H1 (cell line): ENCODE measurements at regions not wholly inside any gene's neighbourhood (a gene's known extent, or its start where the extent isn't known, plus 50 kb on each side); places are given as distances from the start of the nearest gene placed in this dataset.

ENCODE experiments used
- CTCF ChIA-PET: fragments of 300-600 bp; sonication (Branson Sonifier 250); formaldehyde crosslinking; loops from one replicate; lab custom pipeline; 2021; ENCODE audit not compliant: partially characterized antibody; lab: Charles Lee
- POLR2A ChIA-PET: fragments of 300-600 bp; sonication (Branson Sonifier 250); formaldehyde crosslinking; loops from one replicate; lab custom pipeline; 2021; ENCODE audit warnings: inconsistent platforms; ENCODE audit not compliant: partially characterized antibody; lab: Charles Lee
- DNase-seq, 2 experiments: peaks; one replicate each; pipeline versions ENCODE4 v3.0.0 to v3.0.0-alpha.2; 2010 to 2022; ENCODE audit warnings: low spot score in 2 of 2, low read depth in 1 of 2, mixed read lengths in 1 of 2
- FAIRE-seq: peaks from 2 replicates; lab custom pipeline; 2011; peaks lifted over from hg19 to GRCh38; lab: Jason Lieb, UNC
- H2AFZ ChIP-seq: 2 replicates; pipeline ENCODE4 v1.8.1; 2012; ENCODE audit warnings: low read length, inconsistent platforms
- H2AK5ac ChIP-seq: 2 replicates; pipeline ENCODE4 v1.6.1; 2013; ENCODE audit warnings: low read depth, low read length
- H2BK120ac ChIP-seq: replicated peaks from 2 replicates; pipeline ENCODE3; 2013; ENCODE audit warnings: low read depth, low read length, inconsistent platforms
- H2BK12ac ChIP-seq: 2 replicates; pipeline ENCODE4 v1.6.1; 2013; ENCODE audit warnings: low read depth, low read length
- H2BK15ac ChIP-seq: 2 replicates; pipeline ENCODE4 v1.6.1; 2013; ENCODE audit warnings: low read length
- H2BK20ac ChIP-seq: 2 replicates; pipeline ENCODE4 v1.6.1; 2013; ENCODE audit warnings: low read length
- H2BK5ac ChIP-seq: 2 replicates; pipeline ENCODE4 v1.6.1; 2013; ENCODE audit warnings: low read depth, low read length
- H3K14ac ChIP-seq: 2 replicates; pipeline ENCODE4 v1.6.1; 2013; ENCODE audit warnings: inconsistent platforms; ENCODE audit not compliant: insufficient read length
- H3K18ac ChIP-seq: 2 replicates; pipeline ENCODE4 v1.6.1; 2013; ENCODE audit warnings: low read length; ENCODE audit errors: extremely low read depth
- H3K23ac ChIP-seq: 2 replicates; pipeline ENCODE4 v1.6.1; 2013; ENCODE audit warnings: inconsistent platforms; ENCODE audit not compliant: insufficient read length
- H3K23me2 ChIP-seq: 2 replicates; pipeline ENCODE4 v1.6.1; 2013; ENCODE audit warnings: low read depth, low read length
- H3K27ac ChIP-seq: 2 replicates; pipeline ENCODE4 v1.6.1; 2011; ENCODE audit warnings: low read depth, low read length, inconsistent platforms
- H3K27me3 ChIP-seq, 4 experiments: replicated peaks in 1 of 4; 1 replicate in 1 of 4; 2 replicates in 3 of 4; pipeline versions ENCODE4 v1.6.1 to v1.8.1; 2011 to 2013; ENCODE audit warnings: low read length in 3 of 4, mild to moderate bottlenecking in 3 of 4, inconsistent platforms in 2 of 4, mixed read lengths in 2 of 4, moderate library complexity in 1 of 4; ENCODE audit not compliant: control insufficient read depth in 3 of 4, insufficient read depth in 3 of 4; ENCODE audit errors: extremely low read depth in 1 of 4
- H3K36me3 ChIP-seq, 4 experiments: 2 replicates each; pipeline versions ENCODE4 v1.6.1 to v1.8.1; 2011 to 2013; ENCODE audit warnings: mild to moderate bottlenecking in 4 of 4, low read length in 3 of 4, moderate library complexity in 2 of 4, control low read depth in 1 of 4, inconsistent platforms in 1 of 4; ENCODE audit not compliant: insufficient read depth in 4 of 4, control insufficient read depth in 2 of 4
- H3K4ac ChIP-seq: replicated peaks from 2 replicates; pipeline ENCODE3; 2013; ENCODE audit warnings: low read length, low read depth, mixed read lengths, inconsistent platforms; ENCODE audit not compliant: insufficient read length
- H3K4me1 ChIP-seq, 4 experiments: replicated peaks in 1 of 4; 1 replicate in 1 of 4; 2 replicates in 3 of 4; pipeline versions ENCODE4 v1.6.1 to v1.8.1; 2011 to 2013; ENCODE audit warnings: low read length in 3 of 4, inconsistent platforms in 2 of 4, mixed read lengths in 1 of 4; ENCODE audit not compliant: insufficient read depth in 4 of 4, control insufficient read depth in 3 of 4
- H3K4me2 ChIP-seq, 2 experiments: 2 replicates each; pipeline versions ENCODE4 v1.6.1 to v1.8.1; 2011 to 2013; ENCODE audit warnings: low read depth in 2 of 2, low read length in 2 of 2, control low read depth in 1 of 2, inconsistent platforms in 1 of 2, mild to moderate bottlenecking in 1 of 2; ENCODE audit not compliant: insufficient read depth in 1 of 2
- H3K4me3 ChIP-seq, 4 experiments: fragments of 200-600, 300-600 bp in 1 of 4; sonication (generic), shearing (Covaris generic), sonication (Bioruptor Twin) in 1 of 4; 2 replicates each; pipeline versions ENCODE4 v1.5.1 to v1.8.1; 2011 to 2016; ENCODE audit warnings: low read length in 4 of 4, low read depth in 3 of 4, control low read depth in 2 of 4, inconsistent platforms in 2 of 4, mild to moderate bottlenecking in 2 of 4, mixed read lengths in 1 of 4, moderate library complexity in 1 of 4; ENCODE audit not compliant: insufficient read depth in 2 of 4; ENCODE audit errors: extremely low read depth in 1 of 4
- H3K56ac ChIP-seq: replicated peaks from 2 replicates; pipeline ENCODE3; 2013; ENCODE audit warnings: low read depth, mild to moderate bottlenecking, mixed read lengths, low read length, inconsistent platforms; ENCODE audit not compliant: insufficient read length
- H3K79me1 ChIP-seq: 2 replicates; pipeline ENCODE4 v1.6.1; 2013; ENCODE audit warnings: low read depth, low read length, control low read depth
- H3K79me2 ChIP-seq, 2 experiments: 2 replicates each; pipeline versions ENCODE4 v1.6.1 to v1.8.1; 2012 to 2013; ENCODE audit warnings: low read length in 2 of 2, mild to moderate bottlenecking in 2 of 2, inconsistent platforms in 1 of 2; ENCODE audit not compliant: insufficient read depth in 2 of 2, control insufficient read depth in 1 of 2
- H3K9ac ChIP-seq, 4 experiments: replicated peaks in 1 of 4; 1 replicate in 1 of 4; 2 replicates in 3 of 4; pipeline versions ENCODE4 v1.6.1 to v1.8.1; 2011 to 2013; ENCODE audit warnings: low read depth in 3 of 4, low read length in 3 of 4, control low read depth in 2 of 4, mild to moderate bottlenecking in 2 of 4, moderate library complexity in 2 of 4, inconsistent platforms in 1 of 4; ENCODE audit errors: extremely low read depth in 1 of 4
- H3K9me3 ChIP-seq, 2 experiments: 2 replicates each; pipeline versions ENCODE4 v1.6.1 to v1.8.1; 2012 to 2013; ENCODE audit warnings: mild to moderate bottlenecking in 2 of 2, moderate library complexity in 2 of 2, control low read depth in 1 of 2, inconsistent platforms in 1 of 2, low read depth in 1 of 2, low read length in 1 of 2, mixed read lengths in 1 of 2; ENCODE audit not compliant: insufficient read depth in 2 of 2
- H4K20me1 ChIP-seq, 2 experiments: replicated peaks in 1 of 2; 2 replicates each; pipeline versions ENCODE3 to v1.8.1; 2011 to 2013; ENCODE audit warnings: inconsistent platforms in 2 of 2, low read length in 2 of 2, mild to moderate bottlenecking in 1 of 2; ENCODE audit not compliant: insufficient read depth in 2 of 2, control insufficient read depth in 1 of 2
- H4K5ac ChIP-seq: 2 replicates; pipeline ENCODE4 v1.6.1; 2013; ENCODE audit warnings: low read length, low read depth, mixed read lengths, inconsistent platforms; ENCODE audit not compliant: insufficient read length
- H4K8ac ChIP-seq: 2 replicates; pipeline ENCODE4 v1.8.0; 2013; ENCODE audit warnings: mild to moderate bottlenecking, moderate library complexity, low read length, inconsistent platforms; ENCODE audit not compliant: insufficient read depth; ENCODE audit errors: extremely low read depth
- H4K91ac ChIP-seq: replicated peaks from 2 replicates; pipeline ENCODE3; 2013; ENCODE audit warnings: low read length, mixed read lengths, inconsistent platforms; ENCODE audit not compliant: insufficient read length
- GABPA ChIP-seq: IDR thresholded peaks from 2 replicates; pipeline ENCODE4 v1.6.1; 2011; ENCODE audit warnings: mild to moderate bottlenecking, low read length, moderate library complexity, borderline replicate concordance; ENCODE audit not compliant: insufficient read depth
- GTF2F1 ChIP-seq: IDR thresholded peaks from 2 replicates; pipeline ENCODE4 v1.6.1; 2012; ENCODE audit warnings: low read depth, low read length, improper control_type of control experiment, borderline replicate concordance
- SIN3A ChIP-seq, 2 experiments: IDR thresholded peaks in 1 of 2; conservative IDR thresholded peaks in 1 of 2; 2 replicates each; pipeline ENCODE4 v1.6.1; 2011 to 2012; ENCODE audit warnings: low read length in 2 of 2, improper control_type of control experiment in 1 of 2, low read depth in 1 of 2, mild to moderate bottlenecking in 1 of 2
- WGBS, 2 experiments: shearing (Covaris generic) in 1 of 2; methylation state at CpG; one replicate each; pipeline versions ENCODE4 v1.1.6 to v1.1.7; 2013 to 2015; ENCODE audit warnings: low lambda C conversion rate in 2 of 2, mixed read lengths in 2 of 2, inconsistent platforms in 1 of 2, low coverage in 1 of 2, missing lambda C conversion rate in 1 of 2; ENCODE audit not compliant: insufficient replicate concordance in 2 of 2, insufficient coverage in 1 of 2, insufficient read length in 1 of 2; ENCODE audit errors: extremely low coverage in 1 of 2, missing lambda C conversion rate in 1 of 2; 5-methylcytosine and 5-hydroxymethylcytosine counted together
- TF ChIP-seq, protein P1 (sequence below): IDR thresholded peaks from 2 replicates; pipeline ENCODE4 v1.6.1; 2012; ENCODE audit warnings: inconsistent platforms

DNA sequence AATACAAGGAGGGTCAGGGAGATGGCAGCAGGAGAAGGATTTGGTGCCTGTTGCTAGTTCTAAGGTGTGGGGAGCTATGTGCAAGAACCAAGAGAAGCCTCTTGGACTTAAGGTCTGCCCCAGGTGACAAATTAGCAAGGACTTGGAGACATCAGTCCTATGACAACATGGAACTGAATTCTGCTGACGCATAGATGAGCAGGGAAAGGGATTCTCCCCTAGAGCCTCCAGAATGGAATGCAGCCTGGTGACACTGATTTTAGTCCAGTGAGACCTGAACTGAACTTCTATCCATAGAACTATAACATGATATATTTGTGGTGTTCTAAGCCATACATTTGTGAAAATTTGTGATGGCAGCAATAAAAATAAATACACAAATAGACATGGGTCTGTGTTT lies 215.6 kb downstream of the ESM1 start:
- Histone ChIP-seq H2BK12ac (no peak overlapping the region), H2BK120ac (no peak overlapping the region), H3K79me1 (no peaks in the 10 kb centered on the region), H3K56ac (no peak overlapping the region), H4K5ac (no peak overlapping the region), H3K14ac (no peak overlapping the region), H3K36me3 (no peaks in the 10 kb centered on the region), H3K4me3 (no peak overlapping the region), H3K4me2 (no peak overlapping the region), H4K91ac (no peak overlapping the region), H3K23me2 (no peaks in the 10 kb centered on the region), H3K18ac (no peak overlapping the region), H3K27ac (no peak overlapping the region), H4K20me1 (no peaks in the 10 kb centered on the region), H3K9me3 (no peaks in the 10 kb centered on the region), H2BK5ac (no peak overlapping the region), H3K23ac (no peak overlapping the region), H3K4ac (no peak overlapping the region), H2AK5ac (no peak overlapping the region), H3K4me1 (no peaks in the 10 kb centered on the region), H2BK20ac (no peak overlapping the region), H3K9ac (no peak overlapping the region), H2BK15ac (no peak overlapping the region), H3K79me2 (no peaks in the 10 kb centered on the region), H2AFZ (no peak overlapping the region; the same call in 1 of the 2 replicates), H3K27me3 (peaks cover 0 to 1% (median 0%) of the 10 kb centered on the region in 4 experiments; a peak in 1 of 7 replicates), H4K8ac (no peak overlapping the region)
- POLR2A ChIA-PET: no interaction called here
- CTCF ChIA-PET: interaction anchor here (1.0 to 3.7 kb wide), 12 partner anchors 12 to 526 kb away, joined by 3 to 19 read pairs (median 4); partner anchors contain the start of gene SNX18
- WGBS, 2 experiments: 89% methylated on average over 1 of the region's 1 CpG; no CpG with 5 or more reads in 1 of the 2 experiments
- FAIRE-seq (no peak), DNase-seq (no peak)
- TF ChIP-seq GABPA (no peak), SIN3A (conservative IDR thresholded peaks at IDR 0.05 in 1 of 2, IDR thresholded peaks at IDR 0.05 in 1 of 2; ENCODE audit: low read depth in 1 of 2, low read length in 2 of 2) (no peak), GTF2F1 (no peak)
- TF ChIP-seq, protein P1, sequence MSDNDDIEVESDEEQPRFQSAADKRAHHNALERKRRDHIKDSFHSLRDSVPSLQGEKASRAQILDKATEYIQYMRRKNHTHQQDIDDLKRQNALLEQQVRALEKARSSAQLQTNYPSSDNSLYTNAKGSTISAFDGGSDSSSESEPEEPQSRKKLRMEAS: no peak
